ENCODE measurements at regions not wholly inside any gene's neighbourhood (a gene's known extent, or its start where the extent isn't known, plus 50 kb on each side); places are given as distances from the start of the nearest gene placed in this dataset.

- H3K9ac ChIP-seq (ENCODE audit: low read length in 5 of 5): no peak overlapping the region
- H3K4me1 ChIP-seq (ENCODE audit: control insufficient read depth in 5 of 5, insufficient read depth in 5 of 5, low read length in 5 of 5): no peaks in the 10 kb centered on the region
- H3K9me3 ChIP-seq (ENCODE audit: control insufficient read depth in 5 of 5, low read length in 5 of 5): no peaks in the 10 kb centered on the region
- no peak overlapping the region for H3K4me3 ChIP-seq (ENCODE audit: low read depth in 1 of 5, low read length in 5 of 5)
- H3K36me3 ChIP-seq (ENCODE audit: control insufficient read depth in 5 of 5, insufficient read depth in 5 of 5, low read length in 5 of 5): no peaks in the 10 kb centered on the region
- no peak overlapping the region for H3K27ac ChIP-seq (ENCODE audit: low read depth, low read length)
- H3K27me3 ChIP-seq (ENCODE audit: control insufficient read depth in 5 of 5, insufficient read depth in 4 of 5, low read length in 5 of 5): no peaks in the 10 kb centered on the region
Measured at GRCh38 chr7:52260046-52260665, 775.3 kb upstream of the POM121L12 start.

- H3K4me3 ChIP-seq (ENCODE audit: low read depth in 1 of 5, low read length in 5 of 5): no peak overlapping the region
Measured at GRCh38 chr7:52257890-52258289, 777.5 kb upstream of the POM121L12 start.

GRCh38 chr7:52254396-52255010 is 780.9 kb upstream of the POM121L12 start:
- H3K27me3 ChIP-seq (ENCODE audit: control insufficient read depth in 5 of 5, insufficient read depth in 4 of 5, low read length in 5 of 5): no peaks in the 10 kb centered on the region
- H3K4me1 ChIP-seq (ENCODE audit: control insufficient read depth in 5 of 5, insufficient read depth in 5 of 5, low read length in 5 of 5): no peaks in the 10 kb centered on the region
- no peak overlapping the region for H3K9ac ChIP-seq (ENCODE audit: low read length in 5 of 5)
- no peaks in the 10 kb centered on the region for H3K36me3 ChIP-seq (ENCODE audit: control insufficient read depth in 5 of 5, insufficient read depth in 5 of 5, low read length in 5 of 5)
- no peaks in the 10 kb centered on the region for H3K9me3 ChIP-seq (ENCODE audit: control insufficient read depth in 5 of 5, low read length in 5 of 5)
- H3K27ac ChIP-seq (ENCODE audit: low read depth, low read length): no peak overlapping the region
- no peak overlapping the region for H3K4me3 ChIP-seq (ENCODE audit: low read depth in 1 of 5, low read length in 5 of 5)

More at GRCh38 chr7:52257890-52258289, 777.5 kb upstream of the POM121L12 start:
- Histone ChIP-seq H3K27me3 (ENCODE audit: control insufficient read depth in 5 of 5, insufficient read depth in 4 of 5, low read length in 5 of 5) (no peaks in the 10 kb centered on the region), H3K27ac (ENCODE audit: low read depth, low read length) (no peak overlapping the region), H3K9ac (ENCODE audit: low read length in 5 of 5) (no peak overlapping the region), H3K9me3 (ENCODE audit: control insufficient read depth in 5 of 5, low read length in 5 of 5) (no peaks in the 10 kb centered on the region), H3K4me1 (ENCODE audit: control insufficient read depth in 5 of 5, insufficient read depth in 5 of 5, low read length in 5 of 5) (no peaks in the 10 kb centered on the region), H3K36me3 (ENCODE audit: control insufficient read depth in 5 of 5, insufficient read depth in 5 of 5, low read length in 5 of 5) (no peaks in the 10 kb centered on the region)

- no peaks in the 10 kb centered on the region for H3K27me3 ChIP-seq (ENCODE audit: control insufficient read depth in 5 of 5, insufficient read depth in 4 of 5, low read length in 5 of 5)
Measured at GRCh38 chr7:52253953-52254352, 781.5 kb upstream of the POM121L12 start.

GRCh38 chr7:52249741-52250140 is 785.7 kb upstream of the POM121L12 start:
- H3K4me3 ChIP-seq (ENCODE audit: low read depth in 1 of 5, low read length in 5 of 5): no peak overlapping the region
- peaks cover 0 to 3% (median 0%) of the 10 kb centered on the region in 5 donors for H3K9me3 ChIP-seq (ENCODE audit: control insufficient read depth in 5 of 5, low read length in 5 of 5)
- no peaks in the 10 kb centered on the region for H3K27me3 ChIP-seq (ENCODE audit: control insufficient read depth in 5 of 5, insufficient read depth in 4 of 5, low read length in 5 of 5)
- H3K36me3 ChIP-seq (ENCODE audit: control insufficient read depth in 5 of 5, insufficient read depth in 5 of 5, low read length in 5 of 5): no peaks in the 10 kb centered on the region
- H3K9ac ChIP-seq (ENCODE audit: low read length in 5 of 5): no peak overlapping the region
- H3K4me1 ChIP-seq (ENCODE audit: control insufficient read depth in 5 of 5, insufficient read depth in 5 of 5, low read length in 5 of 5): no peaks in the 10 kb centered on the region
- no peak overlapping the region for H3K27ac ChIP-seq (ENCODE audit: low read depth, low read length)

More at GRCh38 chr7:52253953-52254352, 781.5 kb upstream of the POM121L12 start:
- no peak overlapping the region for H3K4me3 ChIP-seq (ENCODE audit: low read depth in 1 of 5, low read length in 5 of 5)
- H3K9me3 ChIP-seq (ENCODE audit: control insufficient read depth in 5 of 5, low read length in 5 of 5): no peaks in the 10 kb centered on the region
- no peaks in the 10 kb centered on the region for H3K36me3 ChIP-seq (ENCODE audit: control insufficient read depth in 5 of 5, insufficient read depth in 5 of 5, low read length in 5 of 5)
- H3K27ac ChIP-seq (ENCODE audit: low read depth, low read length): no peak overlapping the region
- H3K4me1 ChIP-seq (ENCODE audit: control insufficient read depth in 5 of 5, insufficient read depth in 5 of 5, low read length in 5 of 5): no peaks in the 10 kb centered on the region
- no peak overlapping the region for H3K9ac ChIP-seq (ENCODE audit: low read length in 5 of 5)

GRCh38 chr7:52247518-52247917 is 787.9 kb upstream of the POM121L12 start:
- H3K4me1 ChIP-seq (ENCODE audit: control insufficient read depth in 5 of 5, insufficient read depth in 5 of 5, low read length in 5 of 5): no peaks in the 10 kb centered on the region
- H3K9ac ChIP-seq (ENCODE audit: low read length in 5 of 5): no peak overlapping the region
- no peaks in the 10 kb centered on the region for H3K36me3 ChIP-seq (ENCODE audit: control insufficient read depth in 5 of 5, insufficient read depth in 5 of 5, low read length in 5 of 5)
- H3K27ac ChIP-seq (ENCODE audit: low read depth, low read length): no peak overlapping the region
- no peaks in the 10 kb centered on the region for H3K27me3 ChIP-seq (ENCODE audit: control insufficient read depth in 5 of 5, insufficient read depth in 4 of 5, low read length in 5 of 5)
- H3K4me3 ChIP-seq (ENCODE audit: low read depth in 1 of 5, low read length in 5 of 5): no peak overlapping the region
- H3K9me3 ChIP-seq (ENCODE audit: control insufficient read depth in 5 of 5, low read length in 5 of 5): peaks cover 0 to 5% (median 2%) of the 10 kb centered on the region in 5 donors

- Histone ChIP-seq H3K4me1 (ENCODE audit: control insufficient read depth in 5 of 5, insufficient read depth in 5 of 5, low read length in 5 of 5) (no peaks in the 10 kb centered on the region), H3K9me3 (ENCODE audit: control insufficient read depth in 5 of 5, low read length in 5 of 5) (peaks cover 0 to 8% (median 3%) of the 10 kb centered on the region in 5 donors), H3K27me3 (ENCODE audit: control insufficient read depth in 5 of 5, insufficient read depth in 4 of 5, low read length in 5 of 5) (no peaks in the 10 kb centered on the region), H3K4me3 (ENCODE audit: low read depth in 1 of 5, low read length in 5 of 5) (no peak overlapping the region), H3K36me3 (ENCODE audit: control insufficient read depth in 5 of 5, insufficient read depth in 5 of 5, low read length in 5 of 5) (no peaks in the 10 kb centered on the region), H3K9ac (ENCODE audit: low read length in 5 of 5) (no peak overlapping the region), H3K27ac (ENCODE audit: low read depth, low read length) (no peak overlapping the region)
Measured at GRCh38 chr7:52243685-52244084, 791.7 kb upstream of the POM121L12 start.

- Histone ChIP-seq H3K9me3 (ENCODE audit: control insufficient read depth in 5 of 5, low read length in 5 of 5) (peaks cover 0 to 12% (median 4%) of the 10 kb centered on the region in 5 donors), H3K9ac (ENCODE audit: low read length in 5 of 5) (no peak overlapping the region), H3K4me1 (ENCODE audit: control insufficient read depth in 5 of 5, insufficient read depth in 5 of 5, low read length in 5 of 5) (no peaks in the 10 kb centered on the region), H3K4me3 (ENCODE audit: low read depth in 1 of 5, low read length in 5 of 5) (no peak overlapping the region), H3K36me3 (ENCODE audit: control insufficient read depth in 5 of 5, insufficient read depth in 5 of 5, low read length in 5 of 5) (no peaks in the 10 kb centered on the region), H3K27ac (ENCODE audit: low read depth, low read length) (no peak overlapping the region), H3K27me3 (ENCODE audit: control insufficient read depth in 5 of 5, insufficient read depth in 4 of 5, low read length in 5 of 5) (no peaks in the 10 kb centered on the region)
Measured at GRCh38 chr7:52233248-52233647, 802.2 kb upstream of the POM121L12 start.

GRCh38 chr7:52211930-52212329 is 823.5 kb upstream of the POM121L12 start:
- no peaks in the 10 kb centered on the region for H3K36me3 ChIP-seq (ENCODE audit: control insufficient read depth in 5 of 5, insufficient read depth in 5 of 5, low read length in 5 of 5)
- H3K27ac ChIP-seq (ENCODE audit: low read depth, low read length): no peak overlapping the region
- H3K27me3 ChIP-seq (ENCODE audit: control insufficient read depth in 5 of 5, insufficient read depth in 4 of 5, low read length in 5 of 5): no peaks in the 10 kb centered on the region
- H3K4me1 ChIP-seq (ENCODE audit: control insufficient read depth in 5 of 5, insufficient read depth in 5 of 5, low read length in 5 of 5): no peaks in the 10 kb centered on the region
- H3K4me3 ChIP-seq (ENCODE audit: low read depth in 1 of 5, low read length in 5 of 5): no peak overlapping the region
- no peak overlapping the region for H3K9ac ChIP-seq (ENCODE audit: low read length in 5 of 5)
- peaks cover 0 to 7% (median 0%) of the 10 kb centered on the region in 5 donors for H3K9me3 ChIP-seq (ENCODE audit: control insufficient read depth in 5 of 5, low read length in 5 of 5)

GRCh38 chr7:52209614-52210013 is 825.8 kb upstream of the POM121L12 start:
- H3K4me3 ChIP-seq (ENCODE audit: low read depth in 1 of 5, low read length in 5 of 5): no peak overlapping the region
- H3K9ac ChIP-seq (ENCODE audit: low read length in 5 of 5): no peak overlapping the region

More at GRCh38 chr7:52209614-52210013, 825.8 kb upstream of the POM121L12 start:
- H3K9me3 ChIP-seq (ENCODE audit: control insufficient read depth in 5 of 5, low read length in 5 of 5): peaks cover 0 to 7% (median 0%) of the 10 kb centered on the region in 5 donors
- H3K27ac ChIP-seq (ENCODE audit: low read depth, low read length): no peak overlapping the region
- H3K27me3 ChIP-seq (ENCODE audit: control insufficient read depth in 5 of 5, insufficient read depth in 4 of 5, low read length in 5 of 5): no peaks in the 10 kb centered on the region
- no peaks in the 10 kb centered on the region for H3K36me3 ChIP-seq (ENCODE audit: control insufficient read depth in 5 of 5, insufficient read depth in 5 of 5, low read length in 5 of 5)
- H3K4me1 ChIP-seq (ENCODE audit: control insufficient read depth in 5 of 5, insufficient read depth in 5 of 5, low read length in 5 of 5): no peaks in the 10 kb centered on the region

Data from subcutaneous abdominal adipose tissue (tissue), 5 donors.